PC-3 (cell line): ENCODE measurements at regions not wholly inside any gene's neighbourhood (a gene's known extent, or its start where the extent isn't known, plus 50 kb on each side); places are given as distances from the start of the nearest gene placed in this dataset.

Source experiments
- CTCF ChIP-seq: fragments of 300-600 bp; sonication (generic); conservative IDR thresholded peaks from 2 replicates; pipeline ENCODE4 v1.5.1; 2017; ENCODE audit warnings: antibody characterized with exemption, low read depth, mild to moderate bottlenecking, low read length
- EZH2 ChIP-seq: fragments of 300-600 bp; sonication (generic); IDR thresholded peaks from one replicate; pipeline ENCODE4 v1.6.1; 2017; ENCODE audit warnings: antibody characterized with exemption, mild to moderate bottlenecking, low read length; ENCODE audit not compliant: unreplicated experiment

GRCh38 chr3:74516019-74516418, 98.4 kb downstream of the CNTN3 start:
- TF ChIP-seq CTCF = no peak
- no peak for TF ChIP-seq EZH2
